WTC11 (cell line): ENCODE measurements at regions not wholly inside any gene's neighbourhood (a gene's known extent, or its start where the extent isn't known, plus 50 kb on each side); places are given as distances from the start of the nearest gene placed in this dataset.

Experiments used
- ATAC-seq: fragments of 200-7000 bp; cut with Tn5 transposase; 2 replicates; pipeline ENCODE4 v1.10.0; 2021; ENCODE audit warnings: mild to moderate bottlenecking, moderate library complexity
- CTCF ChIA-PET: fragments of 300-600 bp; sonication (Branson Sonifier 250); formaldehyde crosslinking; loops from one replicate; lab custom pipeline; 2021; ENCODE audit warnings: antibody characterized with exemption; lab: Charles Lee
- POLR2A ChIA-PET: fragments of 350-600 bp; sonication (Branson Sonifier 250); formaldehyde crosslinking; loops from one replicate; lab custom pipeline; 2021; ENCODE audit warnings: antibody characterized with exemption; lab: Charles Lee
- DNase-seq: peaks from one replicate; pipeline ENCODE4 v3.0.0; 2021; ENCODE audit warnings: low spot score
- H3K27ac Mint-ChIP-seq: 2 replicates; pipeline ENCODE4 v1.8.0; 2021; ENCODE audit warnings: mixed read lengths
- H3K27me3 Mint-ChIP-seq: 2 replicates; pipeline ENCODE4 v1.8.0; 2021; ENCODE audit warnings: low read depth, mild to moderate bottlenecking, moderate library complexity, mixed read lengths
- H3K36me3 Mint-ChIP-seq: 2 replicates; pipeline ENCODE4 v1.8.0; 2021; ENCODE audit warnings: mixed read lengths
- H3K4me1 Mint-ChIP-seq: 2 replicates; pipeline ENCODE4 v1.8.0; 2022; ENCODE audit warnings: mixed read lengths
- H3K4me3 Mint-ChIP-seq: 2 replicates; pipeline ENCODE4 v1.8.0; 2021; ENCODE audit warnings: mild to moderate bottlenecking, moderate library complexity, mixed read lengths
- H3K9me3 Mint-ChIP-seq: 2 replicates; pipeline ENCODE4 v1.8.0; 2021; ENCODE audit warnings: mixed read lengths
- ATF1 ChIP-seq: sonication (generic); formaldehyde crosslinking; IDR thresholded peaks from 2 replicates; pipeline ENCODE4 v1.8.1; 2023; ENCODE audit warnings: mild to moderate bottlenecking, moderate library complexity, missing genetic modification reagents
- CTCF ChIP-seq: fragments of 200-600 bp; IDR thresholded peaks from 2 replicates; pipeline ENCODE4 v1.8.0; 2022; ENCODE audit warnings: antibody characterized with exemption
- E2F1 ChIP-seq: sonication (generic); formaldehyde crosslinking; IDR thresholded peaks from 2 replicates; pipeline ENCODE4 v1.8.0; 2022; ENCODE audit warnings: mild to moderate bottlenecking, missing genetic modification reagents
- FOXP1 ChIP-seq: sonication (generic); formaldehyde crosslinking; IDR thresholded peaks from 2 replicates; pipeline ENCODE4 v1.8.0; 2022; ENCODE audit warnings: missing genetic modification reagents, mild to moderate bottlenecking, moderate library complexity, borderline replicate concordance
- FOXP4 ChIP-seq: sonication (generic); formaldehyde crosslinking; IDR thresholded peaks from 2 replicates; pipeline ENCODE4 v1.8.0; 2022; ENCODE audit warnings: mild to moderate bottlenecking, missing genetic modification reagents
- IRF1 ChIP-seq: sonication (generic); formaldehyde crosslinking; IDR thresholded peaks from 2 replicates; pipeline ENCODE4 v1.8.0; 2023; ENCODE audit warnings: missing genetic modification reagents
- KAT7 ChIP-seq: sonication (generic); formaldehyde crosslinking; IDR thresholded peaks from 2 replicates; pipeline ENCODE4 v1.8.1; 2023; ENCODE audit warnings: missing genetic modification reagents, mild to moderate bottlenecking, borderline replicate concordance
- MLX ChIP-seq: sonication (generic); formaldehyde crosslinking; IDR thresholded peaks from 2 replicates; pipeline ENCODE4 v1.8.1; 2023; ENCODE audit warnings: mild to moderate bottlenecking, missing genetic modification reagents, moderate library complexity
- NFATC4 ChIP-seq: fragments of 250-450 bp; sonication (Bioruptor Pico); IDR thresholded peaks from 2 replicates; pipeline ENCODE4 v1.9.0; 2021; ENCODE audit warnings: mild to moderate bottlenecking
- NFE2L1 ChIP-seq: sonication (generic); formaldehyde crosslinking; IDR thresholded peaks from 2 replicates; pipeline ENCODE4 v1.8.1; 2023; ENCODE audit warnings: missing genetic modification reagents
- PRRX2 ChIP-seq: fragments of 250-450 bp; sonication (Bioruptor Pico); IDR thresholded peaks from 2 replicates; pipeline ENCODE4 v1.8.0; 2021; ENCODE audit warnings: mild to moderate bottlenecking
- SMAD4 ChIP-seq: sonication (generic); formaldehyde crosslinking; IDR thresholded peaks from 2 replicates; pipeline ENCODE4 v1.8.0; 2022; ENCODE audit warnings: mild to moderate bottlenecking, missing genetic modification reagents
- TEAD4 ChIP-seq: sonication (generic); formaldehyde crosslinking; IDR thresholded peaks from 2 replicates; pipeline ENCODE4 v1.8.0; 2022; ENCODE audit warnings: mild to moderate bottlenecking, missing genetic modification reagents
- TP53 ChIP-seq: sonication (generic); formaldehyde crosslinking; IDR thresholded peaks from 2 replicates; pipeline ENCODE4 v1.8.1; 2023; ENCODE audit warnings: mild to moderate bottlenecking, missing genetic modification reagents
- USF2 ChIP-seq: sonication (generic); formaldehyde crosslinking; IDR thresholded peaks from 2 replicates; pipeline ENCODE4 v1.8.1; 2023; ENCODE audit warnings: mild to moderate bottlenecking, missing genetic modification reagents, moderate library complexity
- ZNF281 ChIP-seq: sonication (generic); formaldehyde crosslinking; IDR thresholded peaks from 2 replicates; pipeline ENCODE4 v1.8.0; 2023; ENCODE audit warnings: mild to moderate bottlenecking, missing genetic modification reagents
- ZNF396 ChIP-seq: fragments of 250-450 bp; sonication (Bioruptor Pico); IDR thresholded peaks from 2 replicates; pipeline ENCODE4 v1.8.0; 2021; ENCODE audit warnings: mild to moderate bottlenecking, moderate library complexity, borderline replicate concordance
- ZNF416 ChIP-seq: fragments of 250-450 bp; sonication (Bioruptor Pico); IDR thresholded peaks from 2 replicates; pipeline ENCODE4 v1.9.0; 2021; ENCODE audit warnings: mild to moderate bottlenecking, inconsistent platforms
- ZNF532 ChIP-seq: fragments of 250-450 bp; sonication (Bioruptor Pico); IDR thresholded peaks from 2 replicates; pipeline ENCODE4 v1.9.0; 2021; ENCODE audit warnings: mild to moderate bottlenecking, borderline replicate concordance
- ZNF671 ChIP-seq: fragments of 250-450 bp; sonication (Bioruptor Pico); IDR thresholded peaks from 2 replicates; pipeline ENCODE4 v1.8.0; 2021; ENCODE audit warnings: mild to moderate bottlenecking

GRCh38 chr3:76679541-76679940, 360.4 kb upstream of the ROBO2 start:
- Mint-ChIP-seq H3K4me3 (no peak overlapping the region), H3K27ac (no peak overlapping the region), H3K9me3 (no peaks in the 10 kb centered on the region), H3K36me3 (no peaks in the 10 kb centered on the region), H3K4me1 (peaks cover 31% of the 10 kb centered on the region), H3K27me3 (no peaks in the 10 kb centered on the region)
- ATAC-seq (no peak), DNase-seq (no peak)
- no peak for TF ChIP-seq FOXP1 (CRISPR knock-in tag)
- TF ChIP-seq CTCF, result no peak
- no peak for TF ChIP-seq E2F1 (CRISPR knock-in tag)
- TF ChIP-seq ZNF416 (CRISPR knock-in tag), result no peak
- no peak for TF ChIP-seq USF2
- TF ChIP-seq KAT7 (CRISPR knock-in tag), result no peak
- no peak for TF ChIP-seq PRRX2 (CRISPR knock-in tag)
- no peak for TF ChIP-seq FOXP4 (CRISPR knock-in tag)
- no peak for TF ChIP-seq ZNF396 (CRISPR knock-in tag)
- no peak for TF ChIP-seq NFE2L1 (CRISPR knock-in tag)
- no peak for TF ChIP-seq IRF1 (CRISPR knock-in tag)
- TF ChIP-seq MLX (CRISPR knock-in tag), result no peak
- no peak for TF ChIP-seq NFATC4
- no peak for TF ChIP-seq ZNF532 (CRISPR knock-in tag)
- no peak for TF ChIP-seq ATF1 (CRISPR knock-in tag)
- no peak for TF ChIP-seq ZNF281 (CRISPR knock-in tag)
- TF ChIP-seq SMAD4, result no peak
- TF ChIP-seq TP53 (CRISPR knock-in tag), result no peak
- no peak for TF ChIP-seq ZNF671
- TF ChIP-seq TEAD4 (CRISPR knock-in tag), result no peak
- ChIA-PET POLR2A (no interaction called here), CTCF (interaction anchor here (0.8 to 2.0 kb wide), 7 partner anchors 15 to 641 kb away, joined by 3 to 9 read pairs (median 5); no protein-coding TSS in a partner anchor)
